OCI-LY7 (cell line): ENCODE measurements at regions not wholly inside any gene's neighbourhood (a gene's known extent, or its start where the extent isn't known, plus 50 kb on each side); places are given as distances from the start of the nearest gene placed in this dataset.

ENCODE experiments used
- CTCF ChIP-seq: fragments of 200-600 bp; sonication (generic); conservative IDR thresholded peaks from 2 replicates; pipeline ENCODE4 v1.5.1; 2014; ENCODE audit warnings: mild to moderate bottlenecking, antibody characterized with exemption, low read length, moderate library complexity, mixed read lengths
- EZH2phosphoT487 ChIP-seq: fragments of 200-600 bp; sonication (generic); IDR thresholded peaks from 2 replicates; pipeline ENCODE4 v1.6.1; 2018; ENCODE audit warnings: low read depth, borderline replicate concordance, mild to moderate bottlenecking, mixed run types, antibody characterized with exemption, low read length, moderate library complexity, mixed read lengths

- TF ChIP-seq CTCF (no peak), EZH2phosphoT487 (no peak)
These were observed 150.0 kb upstream of the COL3A1 start for GRCh38 chr2:188824125-188824524.
